IPS DF 19.7 (cell line): ENCODE measurements at regions not wholly inside any gene's neighbourhood (a gene's known extent, or its start where the extent isn't known, plus 50 kb on each side); places are given as distances from the start of the nearest gene placed in this dataset.
"Not testable (repeated sequence)": the region's sequence is repeated elsewhere in the genome, so short reads cannot be mapped to it uniquely, and the experiment has no call there.

Source experiments
- DNase-seq: peaks from one replicate; pipeline ENCODE4 v3.0.0-alpha.2; 2013; ENCODE audit warnings: low read depth, low spot score

- DNase-seq: no peak
Measured at GRCh38 chr10:56104923-56105322, 256.1 kb downstream of the ZWINT start.

GRCh38 chr10:56104487-56104886, 256.6 kb downstream of the ZWINT start:
- no peak for DNase-seq

- DNase-seq: no peak
Measured at GRCh38 chr10:56096226-56096517, 264.9 kb downstream of the ZWINT start.

- no peak for DNase-seq
Measured at GRCh38 chr10:56095506-56096225, 265.4 kb downstream of the ZWINT start.

GRCh38 chr10:56093645-56094044, 267.4 kb downstream of the ZWINT start:
- not testable (repeated sequence) for DNase-seq

- DNase-seq: no peak
Measured at GRCh38 chr10:56091872-56092271, 269.2 kb downstream of the ZWINT start.

GRCh38 chr10:56090914-56091540, 270.0 kb downstream of the ZWINT start:
- no peak for DNase-seq

GRCh38 chr10:56085406-56086122, 275.5 kb downstream of the ZWINT start:
- DNase-seq: no peak

- no peak for DNase-seq
Measured at GRCh38 chr10:56082169-56082568, 278.9 kb downstream of the ZWINT start.

- DNase-seq: no peak
Measured at GRCh38 chr10:56068473-56069263, 292.4 kb downstream of the ZWINT start.

- DNase-seq: no peak
Measured at GRCh38 chr10:56068040-56068439, 293.0 kb downstream of the ZWINT start.

GRCh38 chr10:56063642-56064041, 297.4 kb downstream of the ZWINT start:
- DNase-seq: no peak

GRCh38 chr10:56057860-56058259, 303.2 kb downstream of the ZWINT start:
- no peak for DNase-seq

GRCh38 chr10:56035489-56035888, 325.6 kb downstream of the ZWINT start:
- no peak for DNase-seq

- no peak for DNase-seq
Measured at GRCh38 chr10:56028298-56029132, 332.5 kb downstream of the ZWINT start.

GRCh38 chr10:56012101-56012500, 349.0 kb downstream of the ZWINT start:
- DNase-seq: no peak

- no peak for DNase-seq
Measured at GRCh38 chr10:56003555-56003954, 357.5 kb downstream of the ZWINT start.

GRCh38 chr10:55989188-55989587, 371.9 kb downstream of the ZWINT start:
- no peak for DNase-seq

- DNase-seq: peak; percentile 75
Measured at GRCh38 chr10:55979203-55979602, 381.9 kb downstream of the ZWINT start.

- no peak for DNase-seq
Measured at GRCh38 chr10:55966101-55966500, 395.0 kb downstream of the ZWINT start.

- DNase-seq: no peak
Measured at GRCh38 chr10:55943403-55943802, 417.7 kb downstream of the ZWINT start.
